ENCODE measurements at regions not wholly inside any gene's neighbourhood (a gene's known extent, or its start where the extent isn't known, plus 50 kb on each side); places are given as distances from the start of the nearest gene placed in this dataset.

DNA sequence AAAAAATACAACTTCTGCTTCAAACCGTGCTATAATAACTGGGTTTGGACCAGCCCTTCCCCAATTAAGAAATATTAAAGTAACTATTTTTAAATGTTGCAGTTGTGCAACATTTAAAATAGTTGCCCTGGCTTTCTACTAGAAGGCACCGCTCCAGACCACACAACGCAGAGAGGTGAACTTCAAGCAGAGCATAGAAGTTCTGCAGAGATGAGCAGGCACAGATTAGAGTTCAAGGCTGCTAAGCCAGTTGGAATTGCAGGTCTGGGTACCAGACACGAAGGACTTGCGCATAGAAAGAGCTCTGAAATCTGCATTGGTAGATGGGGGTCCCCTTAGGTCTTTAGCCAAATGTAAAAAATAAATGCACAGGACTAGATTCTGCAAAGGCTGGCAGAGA lies 58.7 kb upstream of the GALNT10 start:
- Histone ChIP-seq H3K27ac (no peak overlapping the region), H3K27me3 (no peaks in the 10 kb centered on the region), H3K36me3 (no peaks in the 10 kb centered on the region), H3K4me3 (no peak overlapping the region), H3K9me3 (no peaks in the 10 kb centered on the region), H3K4me1 (no peaks in the 10 kb centered on the region)
- intact Hi-C loops (cut with DNase I): no loop called here
- 54% methylated on average over 5 of the region's 5 CpGs for WGBS (ENCODE audit: insufficient coverage, low coverage, low lambda C conversion rate, missing lambda C conversion rate)
- peak in 1 of 3 donors; percentile 50 for DNase-seq
- TF ChIP-seq CTCF (IDR thresholded peaks at IDR 0.05): no peak
- no peak for TF ChIP-seq POLR2A (IDR thresholded peaks at IDR 0.05)
- peak in 2 of 4 donors; percentile 20 to 37 for ATAC-seq

DNA sequence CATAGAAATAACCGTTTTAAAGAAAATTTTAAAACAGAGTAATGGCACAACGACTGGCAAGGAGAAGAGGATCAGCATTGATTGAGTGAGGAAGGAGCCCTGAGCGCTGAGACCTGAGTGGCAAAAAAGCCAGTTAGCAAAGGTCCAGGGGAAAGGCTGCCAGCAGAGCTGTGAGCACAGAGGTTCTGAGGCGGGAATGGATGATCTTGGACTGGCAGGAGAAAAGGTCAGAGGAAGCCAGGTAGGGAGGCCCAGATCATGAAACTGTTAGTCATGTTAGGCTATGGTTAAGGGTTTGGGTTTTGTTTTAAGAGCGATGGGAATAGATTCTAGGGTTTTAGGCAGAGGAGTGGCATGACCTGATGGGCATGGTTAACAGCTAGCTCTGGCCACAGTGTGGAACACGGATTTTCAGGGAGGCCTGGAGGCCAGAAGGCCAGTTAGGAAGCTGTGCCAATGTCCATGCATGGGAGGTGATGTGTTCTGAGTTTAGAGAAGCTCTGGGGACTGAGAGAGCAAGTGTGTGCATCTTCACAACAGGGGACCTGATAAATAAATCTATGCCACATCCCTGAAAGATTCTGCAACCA lies 57.7 kb upstream of the GALNT10 start:
- WGBS (ENCODE audit: insufficient coverage, low coverage, low lambda C conversion rate, missing lambda C conversion rate): 47% methylated on average over 5 of the region's 6 CpGs
- H3K36me3 ChIP-seq: no peaks in the 10 kb centered on the region
- TF ChIP-seq CTCF (IDR thresholded peaks at IDR 0.05) (no peak), POLR2A (IDR thresholded peaks at IDR 0.05) (no peak)
- no peak overlapping the region for H3K27ac ChIP-seq
- intact Hi-C loops (cut with DNase I): no loop called here
- no peaks in the 10 kb centered on the region for H3K27me3 ChIP-seq
- ATAC-seq (no peak), DNase-seq (no peak)
- no peak overlapping the region for H3K4me3 ChIP-seq
- no peaks in the 10 kb centered on the region for H3K9me3 ChIP-seq
- H3K4me1 ChIP-seq: no peaks in the 10 kb centered on the region

- no peaks in the 10 kb centered on the region for H3K9me3 ChIP-seq
- H3K27me3 ChIP-seq: no peaks in the 10 kb centered on the region
- H3K4me3 ChIP-seq: no peak overlapping the region
- TF ChIP-seq CTCF (IDR thresholded peaks at IDR 0.05) (no peak), POLR2A (IDR thresholded peaks at IDR 0.05) (no peak)
- intact Hi-C loops (cut with DNase I): no loop called here
- H3K36me3 ChIP-seq: no peaks in the 10 kb centered on the region
- ATAC-seq (no peak), DNase-seq (no peak)
- 80% methylated on average over 9 of the region's 10 CpGs for WGBS (ENCODE audit: insufficient coverage, low coverage, low lambda C conversion rate, missing lambda C conversion rate)
- no peak overlapping the region for H3K27ac ChIP-seq
- H3K4me1 ChIP-seq: no peaks in the 10 kb centered on the region
Measured at GRCh38 chr5:154133591-154133990, 56.9 kb upstream of the GALNT10 start.

GRCh38 chr5:154134499-154134898 lies 56.0 kb upstream of the GALNT10 start:
- no peaks in the 10 kb centered on the region for H3K36me3 ChIP-seq
- intact Hi-C loops (cut with DNase I): no loop called here
- no peaks in the 10 kb centered on the region for H3K9me3 ChIP-seq
- no peak overlapping the region for H3K4me3 ChIP-seq
- DNase-seq (no peak), ATAC-seq (no peak)
- TF ChIP-seq POLR2A (IDR thresholded peaks at IDR 0.05): no peak
- TF ChIP-seq CTCF (IDR thresholded peaks at IDR 0.05): no peak
- 64% methylated on average over 1 of the region's 2 CpGs for WGBS (ENCODE audit: insufficient coverage, low coverage, low lambda C conversion rate, missing lambda C conversion rate)
- no peaks in the 10 kb centered on the region for H3K27me3 ChIP-seq
- no peak overlapping the region for H3K27ac ChIP-seq
- no peaks in the 10 kb centered on the region for H3K4me1 ChIP-seq

All from right lobe of liver (tissue), 6 donors.